Left lobe of liver (tissue), 2 donors: ENCODE measurements at regions not wholly inside any gene's neighbourhood (a gene's known extent, or its start where the extent isn't known, plus 50 kb on each side); places are given as distances from the start of the nearest gene placed in this dataset.
"Not testable (repeated sequence)": the region's sequence is repeated elsewhere in the genome, so short reads cannot be mapped to it uniquely, and the experiment has no call there.

Experiments used
- ATAC-seq: fragments of 200-7000 bp; cut with Tn5 transposase; one replicate; pipeline ENCODE4 v1.9.1; 2020; ENCODE audit warnings: mild to moderate bottlenecking, moderate library complexity
- DNase-seq: peaks from one replicate; pipeline ENCODE4 v3.0.0-alpha.2; 2020; ENCODE audit warnings: low spot score
- donor health status: DM: no; HTN: no; CAD: no; lungs with moderate emphysema.
- donor health status: DM: no; HTN: yes; CAD: no.

- DNase-seq: no peak
- no peak for ATAC-seq
These were observed 73.8 kb downstream of the C9orf50 start for GRCh38 chr9:129547063-129547462.

DNA sequence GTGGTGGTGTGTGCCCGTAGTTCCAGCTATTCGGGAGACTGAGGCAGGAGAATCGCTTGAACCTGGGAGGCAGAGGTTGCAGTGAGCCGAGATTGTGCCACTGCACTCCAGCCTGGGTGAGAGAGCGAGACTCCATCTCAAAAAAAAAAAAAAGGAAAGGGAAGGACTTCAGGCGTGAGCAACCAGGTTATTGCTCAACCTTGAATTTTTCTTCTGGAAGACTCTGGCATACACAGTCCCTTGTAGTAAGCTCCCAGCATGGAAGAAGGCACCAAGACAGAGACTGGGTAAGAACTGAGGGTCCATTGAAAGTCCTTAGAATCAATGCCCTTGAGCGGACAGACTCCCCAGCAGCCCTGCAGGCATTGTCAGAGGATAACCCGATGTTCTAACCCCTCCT is 75.0 kb downstream of the C9orf50 start:
- not testable (repeated sequence) for ATAC-seq, DNase-seq

DNA sequence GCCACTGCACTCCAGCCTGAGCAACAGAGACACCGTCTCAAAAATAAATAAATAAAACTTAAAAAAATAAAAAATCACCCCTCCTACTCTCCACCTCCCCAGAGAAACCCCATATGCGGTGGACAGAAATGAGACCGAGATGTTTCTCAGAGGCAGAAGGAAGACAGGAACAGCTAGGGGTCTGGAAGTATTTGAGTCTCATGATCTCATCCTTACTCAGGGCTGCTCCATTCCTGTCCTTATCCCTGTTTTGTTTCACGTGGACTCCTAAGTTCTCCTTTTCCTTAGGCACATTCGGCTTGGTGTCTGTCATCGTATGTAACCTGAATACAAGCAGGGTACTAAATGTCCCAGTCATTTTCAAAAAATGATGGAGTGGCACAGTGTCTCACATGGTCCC is 76.1 kb downstream of the C9orf50 start:
- ATAC-seq (no peak), DNase-seq (no peak)

- DNase-seq (no peak), ATAC-seq (no peak)
These were observed 78.2 kb downstream of the C9orf50 start for GRCh38 chr9:129542741-129543140.

DNA sequence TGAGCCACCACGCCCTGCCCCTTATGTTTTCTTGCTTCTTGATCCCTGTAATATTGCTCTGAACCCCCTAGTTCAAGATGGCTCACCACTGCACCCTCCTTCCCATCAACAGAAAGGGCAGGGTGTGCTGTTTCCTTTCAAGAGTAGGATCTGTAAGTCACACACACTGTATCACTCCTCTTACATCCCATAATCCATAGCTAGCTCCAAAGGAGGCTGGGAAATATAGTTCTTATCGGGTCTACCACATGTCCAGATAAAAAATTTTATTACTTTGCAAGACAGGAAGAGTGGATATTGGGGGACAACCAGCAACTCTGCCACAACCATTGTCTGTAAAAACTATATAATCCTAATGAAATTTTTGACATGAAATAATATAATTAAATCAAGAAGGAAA is 79.6 kb downstream of the C9orf50 start:
- ATAC-seq: no peak
- DNase-seq: no peak

GRCh38 chr9:129539446-129539845 is 81.5 kb downstream of the C9orf50 start:
- DNase-seq (no peak), ATAC-seq (no peak)

DNA sequence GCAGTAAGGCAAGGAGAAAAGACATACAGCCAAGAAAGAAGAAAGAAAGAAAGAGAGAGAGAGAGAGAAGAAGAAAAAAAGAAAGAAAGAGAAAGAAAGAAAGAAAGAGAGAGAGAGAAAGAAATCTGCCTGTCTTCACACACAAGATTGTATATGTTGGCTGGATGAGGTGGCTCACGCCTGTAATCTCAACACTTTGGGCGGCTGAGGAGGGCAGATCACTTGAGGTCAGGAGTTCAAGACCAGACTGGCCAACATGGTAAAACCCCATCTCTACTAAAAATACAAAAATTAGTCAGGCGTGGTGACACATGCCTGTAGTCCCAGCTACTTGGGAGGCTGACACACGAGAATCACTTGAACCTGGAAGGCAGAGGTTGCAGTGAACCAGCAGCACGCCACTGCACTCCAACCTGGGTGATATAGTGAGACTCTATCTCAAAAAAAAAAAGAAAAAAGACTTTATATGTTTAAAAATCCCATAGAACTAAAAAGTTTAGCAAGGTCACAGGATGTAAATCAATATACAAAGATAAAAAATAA is 89.0 kb downstream of the C9orf50 start:
- ATAC-seq, DNase-seq: not testable (repeated sequence)

DNA sequence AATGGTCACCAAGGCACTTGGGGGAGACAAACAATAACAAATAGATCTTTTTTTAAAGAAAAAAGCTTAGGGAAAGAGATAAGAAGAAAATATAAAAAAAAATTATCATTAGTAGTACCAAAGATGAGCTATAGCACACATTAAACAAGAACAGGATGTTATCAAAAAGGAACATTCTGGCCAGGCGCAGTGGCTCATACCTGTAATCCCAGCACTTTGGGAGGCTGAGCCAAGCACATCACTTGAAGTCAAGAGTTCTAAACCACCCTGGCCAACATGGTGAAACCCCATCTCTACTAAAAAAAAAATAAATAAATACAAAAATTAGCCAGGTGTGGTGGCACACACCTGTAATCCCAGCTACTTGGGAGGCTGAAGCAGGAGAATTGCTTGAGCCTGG is 92.9 kb downstream of the C9orf50 start:
- not testable (repeated sequence) for DNase-seq, ATAC-seq

- ATAC-seq: no peak
- DNase-seq: no peak
These were observed 95.2 kb downstream of the C9orf50 start for GRCh38 chr9:129525656-129526196.

- DNase-seq (no peak), ATAC-seq (no peak)
These were observed 96.2 kb downstream of the C9orf50 start for GRCh38 chr9:129524582-129525270.

DNA sequence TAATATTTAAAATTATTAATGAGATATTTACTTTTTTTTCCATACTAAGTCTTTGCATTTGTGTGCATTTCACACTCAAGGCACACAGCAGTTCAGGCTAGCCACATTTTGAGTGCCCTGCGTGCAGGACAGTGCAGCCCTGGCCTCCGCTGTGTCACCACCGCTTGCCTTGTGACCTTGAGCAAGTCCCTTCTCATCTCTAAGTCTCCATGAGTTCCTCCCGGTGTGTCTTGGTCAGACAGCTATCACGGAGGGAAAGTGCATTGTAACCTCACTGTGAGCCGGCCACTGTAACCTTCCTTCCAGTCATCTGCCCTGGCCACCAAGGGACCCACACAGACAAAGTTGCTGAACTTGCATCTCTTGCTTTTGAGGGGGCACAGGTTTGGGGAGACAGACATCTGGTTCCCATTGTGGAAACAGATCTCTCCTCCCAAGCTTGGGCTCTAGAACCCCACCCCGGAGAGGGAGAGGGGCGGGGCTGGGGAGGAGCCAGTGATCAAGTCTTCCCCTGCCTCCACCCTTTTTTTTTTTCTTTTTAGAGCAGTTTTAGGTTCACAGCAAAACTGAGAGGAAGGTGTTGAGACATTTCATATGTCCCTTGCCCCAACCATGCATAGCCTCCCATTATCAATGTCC is 96.8 kb downstream of the C9orf50 start:
- DNase-seq: no peak
- no peak for ATAC-seq

GRCh38 chr9:129522351-129522750 is 98.5 kb downstream of the C9orf50 start:
- ATAC-seq (no peak), DNase-seq (no peak)

DNA sequence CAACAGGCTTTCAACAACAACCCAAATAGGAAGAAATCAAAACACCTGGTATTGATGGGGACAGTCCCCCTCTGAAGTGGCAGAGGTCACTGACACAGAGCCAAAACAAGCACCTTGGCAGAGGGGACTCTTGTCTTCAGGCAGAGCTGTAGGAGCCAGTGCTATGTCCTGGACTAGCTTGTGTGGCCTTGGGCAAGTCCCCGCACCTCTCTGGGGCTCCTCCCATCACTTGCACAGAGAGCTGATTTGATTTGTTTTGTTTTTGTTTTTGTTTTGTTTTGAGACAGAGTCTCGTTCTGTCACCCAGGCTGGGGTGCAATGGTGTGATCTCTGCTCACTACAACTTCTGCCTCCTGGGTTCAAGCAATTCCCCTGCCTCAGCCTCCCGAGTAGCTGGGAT is 100.8 kb downstream of the C9orf50 start:
- DNase-seq (no peak), ATAC-seq (no peak)

- ATAC-seq (no peak), DNase-seq (no peak)
These were observed 102.8 kb downstream of the C9orf50 start for GRCh38 chr9:129518074-129518473.

- DNase-seq: no peak
- no peak for ATAC-seq
These were observed 103.9 kb downstream of the C9orf50 start for GRCh38 chr9:129517006-129517405.

- DNase-seq (no peak), ATAC-seq (no peak)
These were observed 106.0 kb downstream of the C9orf50 start for GRCh38 chr9:129514891-129515290.

GRCh38 chr9:129514497-129514867 is 106.4 kb downstream of the C9orf50 start:
- ATAC-seq (no peak), DNase-seq (no peak)

GRCh38 chr9:129513856-129514496 is 106.9 kb downstream of the C9orf50 start:
- ATAC-seq (no peak), DNase-seq (no peak)

GRCh38 chr9:129513282-129513681 is 107.6 kb downstream of the C9orf50 start:
- ATAC-seq: no peak
- DNase-seq: no peak

GRCh38 chr9:129511285-129511900 is 109.5 kb downstream of the C9orf50 start:
- ATAC-seq (no peak), DNase-seq (no peak)

DNA sequence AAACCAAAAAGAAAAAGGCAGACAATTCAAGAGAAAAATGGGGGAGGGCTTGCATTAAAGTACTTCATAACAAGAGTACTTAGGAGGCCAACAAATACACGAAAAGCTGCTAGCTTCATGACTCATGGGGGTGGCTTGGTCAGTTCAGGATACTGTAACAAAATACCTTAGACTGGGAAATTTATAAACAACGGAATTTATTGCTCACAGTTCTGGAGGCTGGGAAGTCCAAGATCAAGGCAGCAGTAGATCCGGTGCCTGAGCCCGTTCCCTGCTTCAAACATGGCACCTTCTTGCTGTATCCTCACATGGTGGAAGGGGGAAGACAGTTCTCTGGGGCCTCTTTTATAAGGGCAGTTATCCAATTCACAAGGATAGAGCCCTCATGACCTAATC is 111.4 kb downstream of the C9orf50 start:
- no peak for ATAC-seq

More for the DNA sequence above, 111.4 kb downstream of the C9orf50 start:
- DNase-seq: no peak
